Activated CD8-positive, alpha-beta memory T cell treated with anti-CD3 and anti-CD28 coated beads, Interleukin-2, amount 10 ng/mL, durations not matched to agents 7 days and 5 days (primary cell): ENCODE measurements at regions not wholly inside any gene's neighbourhood (a gene's known extent, or its start where the extent isn't known, plus 50 kb on each side); places are given as distances from the start of the nearest gene placed in this dataset.

Experiments
- ATAC-seq: fragments of 150-1000 bp; cut with Tn5 transposase; one replicate; pipeline ENCODE4 v1.10.0; 2021; ENCODE audit warnings: moderate library complexity
- CTCF ChIA-PET: fragments of 350-600 bp; sonication (Branson Sonifier 250); formaldehyde crosslinking; loops from one replicate; lab custom pipeline; 2021; ENCODE audit warnings: antibody characterized with exemption; lab: Charles Lee
- DNase-seq: peaks from one replicate; pipeline ENCODE4 v3.0.0-alpha.2; 2020
- H3K27ac Mint-ChIP-seq: one replicate; pipeline ENCODE4 v1.8.0; 2021; ENCODE audit warnings: mild to moderate bottlenecking, mixed read lengths
- H3K27me3 Mint-ChIP-seq: one replicate; pipeline ENCODE4 v1.8.0; 2021; ENCODE audit warnings: mixed read lengths
- H3K36me3 Mint-ChIP-seq: one replicate; pipeline ENCODE4 v1.8.0; 2021; ENCODE audit warnings: mild to moderate bottlenecking, mixed read lengths
- H3K4me1 Mint-ChIP-seq: one replicate; pipeline ENCODE4 v1.8.0; 2021; ENCODE audit warnings: mixed read lengths
- H3K4me3 Mint-ChIP-seq: one replicate; pipeline ENCODE4 v1.8.0; 2021; ENCODE audit warnings: mild to moderate bottlenecking, moderate library complexity, mixed read lengths
- H3K9me3 Mint-ChIP-seq: one replicate; pipeline ENCODE4 v1.8.0; 2022; ENCODE audit warnings: low read depth, mixed read lengths

GRCh38 chr1:38536089-38536488, 323.5 kb downstream of the RRAGC start:
- H3K27me3 Mint-ChIP-seq = peaks cover 40% of the 10 kb centered on the region
- no peaks in the 10 kb centered on the region for H3K36me3 Mint-ChIP-seq
- H3K4me1 Mint-ChIP-seq = peaks cover 7% of the 10 kb centered on the region
- no peak overlapping the region for H3K4me3 Mint-ChIP-seq
- CTCF ChIA-PET = no interaction called here
- H3K9me3 Mint-ChIP-seq = no peaks in the 10 kb centered on the region
- no peak overlapping the region for H3K27ac Mint-ChIP-seq
- ATAC-seq = no peak
- DNase-seq = no peak

GRCh38 chr1:38534473-38534823, 325.1 kb downstream of the RRAGC start:
- H3K4me1 Mint-ChIP-seq = peaks cover 7% of the 10 kb centered on the region
- H3K9me3 Mint-ChIP-seq = no peaks in the 10 kb centered on the region
- CTCF ChIA-PET = no interaction called here
- no peak overlapping the region for H3K27ac Mint-ChIP-seq
- peaks cover 28% of the 10 kb centered on the region for H3K27me3 Mint-ChIP-seq
- no peaks in the 10 kb centered on the region for H3K36me3 Mint-ChIP-seq
- ATAC-seq (no peak), DNase-seq (no peak)
- no peak overlapping the region for H3K4me3 Mint-ChIP-seq

- DNase-seq (no peak), ATAC-seq (peak; percentile 61)
- Mint-ChIP-seq H3K36me3 (no peaks in the 10 kb centered on the region), H3K4me3 (no peak overlapping the region), H3K4me1 (peaks cover 7% of the 10 kb centered on the region), H3K27ac (no peak overlapping the region), H3K9me3 (no peaks in the 10 kb centered on the region), H3K27me3 (peaks cover 26% of the 10 kb centered on the region)
- CTCF ChIA-PET = no interaction called here
Measured at GRCh38 chr1:38533772-38534472, 325.6 kb downstream of the RRAGC start.

GRCh38 chr1:38530957-38531356, 328.6 kb downstream of the RRAGC start:
- DNase-seq (no peak), ATAC-seq (no peak)
- no peak overlapping the region for H3K4me3 Mint-ChIP-seq
- CTCF ChIA-PET = no interaction called here
- H3K36me3 Mint-ChIP-seq = no peaks in the 10 kb centered on the region
- peaks cover 20% of the 10 kb centered on the region for H3K27me3 Mint-ChIP-seq
- peaks cover 27% of the 10 kb centered on the region for H3K4me1 Mint-ChIP-seq
- no peaks in the 10 kb centered on the region for H3K9me3 Mint-ChIP-seq
- H3K27ac Mint-ChIP-seq = no peak overlapping the region

- no peaks in the 10 kb centered on the region for H3K36me3 Mint-ChIP-seq
- no peak for ATAC-seq
- H3K9me3 Mint-ChIP-seq = no peaks in the 10 kb centered on the region
- peaks cover 27% of the 10 kb centered on the region for H3K4me1 Mint-ChIP-seq
- no peak overlapping the region for H3K27ac Mint-ChIP-seq
- no peak overlapping the region for H3K4me3 Mint-ChIP-seq
- no peak for DNase-seq
- CTCF ChIA-PET = no interaction called here
- peaks cover 19% of the 10 kb centered on the region for H3K27me3 Mint-ChIP-seq
Measured at GRCh38 chr1:38529946-38530345, 329.6 kb downstream of the RRAGC start.

GRCh38 chr1:38529391-38529790, 330.2 kb downstream of the RRAGC start:
- ATAC-seq (no peak), DNase-seq (no peak)
- Mint-ChIP-seq H3K9me3 (no peaks in the 10 kb centered on the region), H3K4me1 (peaks cover 27% of the 10 kb centered on the region), H3K4me3 (no peak overlapping the region), H3K27ac (no peak overlapping the region), H3K27me3 (peaks cover 16% of the 10 kb centered on the region), H3K36me3 (no peaks in the 10 kb centered on the region)
- CTCF ChIA-PET = no interaction called here

- H3K36me3 Mint-ChIP-seq = no peaks in the 10 kb centered on the region
- peaks cover 23% of the 10 kb centered on the region for H3K4me1 Mint-ChIP-seq
- no peak overlapping the region for H3K27ac Mint-ChIP-seq
- no peaks in the 10 kb centered on the region for H3K9me3 Mint-ChIP-seq
- peaks cover 21% of the 10 kb centered on the region for H3K27me3 Mint-ChIP-seq
- no peak for ATAC-seq
- CTCF ChIA-PET = interaction anchor here (1.5 kb wide), 1 partner anchor 12 kb away, joined by 4 read pairs; no protein-coding TSS in a partner anchor
- no peak overlapping the region for H3K4me3 Mint-ChIP-seq
- DNase-seq = no peak
Measured at GRCh38 chr1:38528623-38529022, 330.9 kb downstream of the RRAGC start.

- peak overlapping the region; percentile 85 for H3K27ac Mint-ChIP-seq
- H3K4me1 Mint-ChIP-seq = peaks cover 21% of the 10 kb centered on the region
- DNase-seq = peak; percentile 90
- peak overlapping the region; percentile 54 for H3K4me3 Mint-ChIP-seq
- H3K9me3 Mint-ChIP-seq = no peaks in the 10 kb centered on the region
- ATAC-seq = peak; percentile 90
- H3K36me3 Mint-ChIP-seq = no peaks in the 10 kb centered on the region
- H3K27me3 Mint-ChIP-seq = peaks cover 27% of the 10 kb centered on the region
- CTCF ChIA-PET = interaction anchor here (1.0 to 1.5 kb wide), 4 partner anchors 14 to 59 kb away, joined by 3 to 8 read pairs (median 4); no protein-coding TSS in a partner anchor
Measured at GRCh38 chr1:38527373-38527966, 332.1 kb downstream of the RRAGC start.

GRCh38 chr1:38526046-38526445, 333.5 kb downstream of the RRAGC start:
- CTCF ChIA-PET = no interaction called here
- H3K9me3 Mint-ChIP-seq = no peaks in the 10 kb centered on the region
- H3K4me3 Mint-ChIP-seq = no peak overlapping the region
- peaks cover 30% of the 10 kb centered on the region for H3K27me3 Mint-ChIP-seq
- ATAC-seq (no peak), DNase-seq (no peak)
- no peaks in the 10 kb centered on the region for H3K36me3 Mint-ChIP-seq
- no peak overlapping the region for H3K27ac Mint-ChIP-seq
- H3K4me1 Mint-ChIP-seq = peaks cover 21% of the 10 kb centered on the region

GRCh38 chr1:38525343-38526043, 334.1 kb downstream of the RRAGC start:
- Mint-ChIP-seq H3K9me3 (no peaks in the 10 kb centered on the region), H3K4me3 (no peak overlapping the region), H3K4me1 (peaks cover 21% of the 10 kb centered on the region), H3K27ac (no peak overlapping the region), H3K27me3 (peaks cover 31% of the 10 kb centered on the region), H3K36me3 (no peaks in the 10 kb centered on the region)
- DNase-seq (no peak), ATAC-seq (no peak)
- CTCF ChIA-PET = no interaction called here

- no peaks in the 10 kb centered on the region for H3K36me3 Mint-ChIP-seq
- no peak for DNase-seq
- no peaks in the 10 kb centered on the region for H3K9me3 Mint-ChIP-seq
- no peak for ATAC-seq
- no peak overlapping the region for H3K4me3 Mint-ChIP-seq
- no peak overlapping the region for H3K27ac Mint-ChIP-seq
- peaks cover 44% of the 10 kb centered on the region for H3K27me3 Mint-ChIP-seq
- CTCF ChIA-PET = no interaction called here
- H3K4me1 Mint-ChIP-seq = peaks cover 21% of the 10 kb centered on the region
Measured at GRCh38 chr1:38524025-38524641, 335.4 kb downstream of the RRAGC start.

GRCh38 chr1:38523568-38523939, 336.0 kb downstream of the RRAGC start:
- Mint-ChIP-seq H3K4me3 (no peak overlapping the region), H3K27ac (no peak overlapping the region)
- CTCF ChIA-PET = no interaction called here

GRCh38 chr1:38522915-38523567, 336.5 kb downstream of the RRAGC start:
- DNase-seq (no peak), ATAC-seq (no peak)
- H3K4me1 Mint-ChIP-seq = peaks cover 16% of the 10 kb centered on the region
- no peak overlapping the region for H3K4me3 Mint-ChIP-seq
- no peak overlapping the region for H3K27ac Mint-ChIP-seq
- CTCF ChIA-PET = no interaction called here
- no peaks in the 10 kb centered on the region for H3K36me3 Mint-ChIP-seq
- H3K27me3 Mint-ChIP-seq = peaks cover 52% of the 10 kb centered on the region
- no peaks in the 10 kb centered on the region for H3K9me3 Mint-ChIP-seq

More at GRCh38 chr1:38523568-38523939, 336.0 kb downstream of the RRAGC start:
- peaks cover 48% of the 10 kb centered on the region for H3K27me3 Mint-ChIP-seq
- H3K9me3 Mint-ChIP-seq = no peaks in the 10 kb centered on the region
- no peak for DNase-seq
- ATAC-seq = no peak
- peaks cover 20% of the 10 kb centered on the region for H3K4me1 Mint-ChIP-seq
- H3K36me3 Mint-ChIP-seq = no peaks in the 10 kb centered on the region
